Panc1 (cell line): ENCODE measurements at regions not wholly inside any gene's neighbourhood (a gene's known extent, or its start where the extent isn't known, plus 50 kb on each side); places are given as distances from the start of the nearest gene placed in this dataset.

Experiments used
- CTCF ChIP-seq: fragments of 450-650 bp; IDR thresholded peaks from 2 replicates; pipeline ENCODE4 v1.5.1; 2017; ENCODE audit warnings: mild to moderate bottlenecking
- POLR2AphosphoS5 ChIP-seq: IDR thresholded peaks from 2 replicates; pipeline ENCODE4 v1.6.1; 2012; ENCODE audit warnings: mild to moderate bottlenecking, low read depth, low read length, moderate library complexity
- REST ChIP-seq, 2 experiments: IDR thresholded peaks; 2 replicates each; pipeline ENCODE4 v1.6.1; 2011 to 2012; ENCODE audit warnings: low read depth in 2 of 2, control low read depth in 1 of 2, low read length in 1 of 2, mild to moderate bottlenecking in 1 of 2, moderate library complexity in 1 of 2; ENCODE audit not compliant: insufficient read depth in 1 of 2

GRCh38 chrX:118212817-118213183 lies 96.2 kb upstream of the KLHL13 start:
- TF ChIP-seq CTCF = no peak
- TF ChIP-seq POLR2AphosphoS5 = no peak
- TF ChIP-seq REST (IDR thresholded peaks at IDR 0.05; ENCODE audit: insufficient read depth in 1 of 2, low read depth in 2 of 2, low read length in 1 of 2) = no peak
